Stimulated activated CD8-positive, alpha-beta memory T cell treated with anti-CD3 and anti-CD28 coated beads, Interleukin-15, amount 100 ng/mL, for 48 hours (primary cell): ENCODE measurements at regions not wholly inside any gene's neighbourhood (a gene's known extent, or its start where the extent isn't known, plus 50 kb on each side); places are given as distances from the start of the nearest gene placed in this dataset.

ENCODE experiments used
- DNase-seq, 2 donors: peaks; one replicate each; pipeline ENCODE4 v3.0.0-alpha.2; 2020; ENCODE audit warnings: low read depth in 2 of 2

DNA sequence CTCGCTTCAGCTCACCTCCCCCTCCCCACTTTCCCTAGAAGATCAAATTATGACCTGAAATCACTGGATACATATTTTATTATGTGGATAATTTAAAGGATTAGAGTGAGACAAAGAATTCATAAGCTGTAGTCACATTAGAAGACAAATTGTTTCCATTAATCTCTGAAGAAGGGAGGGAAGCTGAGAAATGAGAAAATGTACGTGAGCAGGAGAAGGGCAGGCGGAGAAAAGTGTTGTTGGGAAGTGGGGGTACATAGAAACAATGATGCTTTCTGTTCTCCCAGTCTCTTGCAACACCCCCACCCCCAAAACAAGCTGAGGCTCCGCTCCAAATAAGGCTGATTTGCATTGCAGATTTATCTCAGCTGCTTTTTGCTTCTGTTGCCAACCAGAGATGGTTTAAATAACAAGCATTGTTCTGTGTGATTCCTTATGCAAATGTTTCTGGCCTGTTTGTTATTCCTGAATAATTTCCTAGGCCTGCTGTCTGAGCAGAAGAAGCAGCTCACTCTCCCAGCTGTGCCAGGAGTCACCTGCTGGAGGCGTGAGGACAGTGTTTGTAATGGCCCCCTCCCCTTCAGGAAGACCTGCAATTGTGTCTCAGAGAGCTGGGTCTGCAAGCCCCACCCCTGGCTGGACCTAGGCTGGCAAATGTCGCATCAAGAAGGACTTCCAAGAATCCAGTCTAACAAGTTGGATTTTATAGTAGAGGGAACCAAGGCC is 121.8 kb upstream of the TNR start:
- DNase-seq: no peak

DNA sequence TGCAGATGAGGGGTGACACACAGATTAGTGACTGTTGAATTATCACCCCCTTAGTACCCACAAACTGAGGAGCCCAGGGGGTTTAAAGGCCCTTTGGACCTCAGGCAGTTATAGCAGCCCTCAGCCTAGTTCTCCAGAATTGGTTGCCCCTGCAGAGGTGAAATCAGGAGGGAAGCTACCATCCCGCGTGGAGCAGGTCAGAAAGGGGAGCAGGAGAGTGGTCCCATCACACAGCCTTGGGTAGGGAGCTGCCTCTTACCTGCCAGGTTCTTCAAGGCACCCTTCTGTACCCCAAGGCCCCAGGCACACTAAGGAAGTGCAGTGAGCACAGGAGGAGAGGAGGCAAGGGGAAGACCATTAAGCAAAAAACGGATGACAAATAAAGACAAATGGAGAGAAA is 121.2 kb upstream of the TNR start:
- no peak for DNase-seq

DNA sequence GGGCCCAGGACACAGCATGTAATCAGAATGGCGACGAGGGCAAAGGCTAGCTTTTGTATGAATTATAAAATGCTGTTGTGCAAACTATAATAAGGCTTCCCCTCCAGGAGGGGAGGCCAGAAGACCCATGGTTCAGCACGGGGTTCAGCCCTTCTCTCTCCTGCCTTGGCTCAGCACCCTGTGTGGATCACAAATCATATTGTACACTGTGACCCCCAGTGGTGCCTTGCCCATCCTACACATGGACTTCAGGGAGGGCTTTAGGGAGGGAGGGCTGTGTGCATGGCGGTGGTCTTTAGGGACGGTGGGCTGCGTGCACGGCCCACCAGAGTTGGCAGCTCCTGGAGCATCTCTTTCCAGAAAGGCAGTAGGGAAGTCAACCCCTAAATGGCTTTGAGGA is 120.8 kb upstream of the TNR start:
- no peak for DNase-seq

DNA sequence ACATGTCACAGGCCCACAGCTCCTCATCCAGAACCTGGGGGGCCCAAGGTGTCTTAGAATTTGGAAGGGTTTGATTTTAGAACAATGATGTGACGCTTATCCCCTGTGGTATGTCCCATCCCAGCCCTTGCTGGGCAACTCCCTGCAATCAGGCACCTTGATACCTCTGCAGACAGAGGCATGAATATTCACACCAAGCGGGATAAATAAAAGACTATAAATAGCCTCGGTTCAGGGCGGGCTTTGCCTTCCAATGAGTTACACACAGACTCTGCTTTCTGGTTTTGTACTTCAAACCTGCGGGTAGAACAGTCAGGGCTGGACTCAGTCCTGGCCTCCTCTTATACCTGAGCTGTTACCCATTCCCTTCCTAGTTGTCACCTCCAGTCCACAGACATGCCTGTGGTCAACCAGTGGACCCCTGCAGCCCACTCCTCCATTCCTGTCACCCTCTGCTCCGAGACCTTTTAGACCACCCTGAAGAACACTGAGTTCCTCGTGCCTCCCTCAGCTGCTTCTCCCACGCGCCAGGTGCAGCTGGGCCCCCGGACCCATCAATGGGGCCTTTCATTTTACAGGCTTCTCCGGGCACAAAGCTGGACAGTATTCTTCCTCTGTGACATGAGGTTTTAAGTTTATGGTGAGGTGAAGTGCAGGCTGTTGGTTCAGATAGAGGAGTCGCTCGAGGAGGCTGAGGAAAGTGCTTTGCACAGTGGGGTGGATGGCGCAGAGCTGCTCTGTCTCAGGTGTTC is 120.1 kb upstream of the TNR start:
- no peak for DNase-seq

- DNase-seq: no peak
Measured at GRCh38 chr1:175862408-175862807, 119.0 kb upstream of the TNR start.

- DNase-seq: no peak
Measured at GRCh38 chr1:175861626-175862367, 118.4 kb upstream of the TNR start.

- DNase-seq: no peak
Measured at GRCh38 chr1:175857756-175858155, 114.4 kb upstream of the TNR start.

DNA sequence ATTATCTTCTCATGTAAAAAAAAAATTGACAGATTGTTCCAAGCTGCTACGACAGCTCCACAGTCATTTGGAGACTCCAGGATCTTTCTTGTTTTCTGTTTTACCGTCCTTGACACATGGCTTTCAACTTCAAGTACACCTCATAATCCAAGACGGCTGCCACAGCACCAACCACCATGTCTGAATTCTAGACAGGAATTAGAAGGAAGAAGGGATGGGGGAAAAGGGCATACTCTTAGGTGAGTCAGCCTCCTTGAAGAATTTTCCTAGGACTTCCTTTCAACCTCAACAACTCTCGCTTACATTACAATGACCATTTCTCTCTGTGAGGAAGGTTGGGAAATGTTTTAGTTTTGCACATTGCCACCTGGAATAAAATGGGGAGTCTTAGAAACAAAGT is 110.3 kb upstream of the TNR start:
- no peak for DNase-seq

DNA sequence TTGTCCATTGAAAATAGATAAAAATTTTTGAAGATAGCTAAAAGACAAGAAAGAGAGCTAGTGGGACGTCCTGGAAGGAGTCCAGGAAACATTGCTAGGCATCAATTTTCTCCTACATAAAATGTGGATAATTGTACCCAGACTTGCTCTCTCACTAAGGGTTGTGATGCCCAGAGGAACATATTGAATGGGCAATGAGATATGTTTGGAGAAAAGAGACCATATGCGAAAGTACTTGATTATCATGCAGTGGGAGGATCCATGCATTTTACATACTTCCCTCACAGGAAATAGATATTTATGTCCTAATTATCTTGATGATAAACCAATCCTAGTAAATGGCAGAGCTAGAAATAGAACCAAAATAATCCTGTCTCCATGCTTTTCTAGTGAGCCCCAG is 108.4 kb upstream of the TNR start:
- no peak for DNase-seq

DNA sequence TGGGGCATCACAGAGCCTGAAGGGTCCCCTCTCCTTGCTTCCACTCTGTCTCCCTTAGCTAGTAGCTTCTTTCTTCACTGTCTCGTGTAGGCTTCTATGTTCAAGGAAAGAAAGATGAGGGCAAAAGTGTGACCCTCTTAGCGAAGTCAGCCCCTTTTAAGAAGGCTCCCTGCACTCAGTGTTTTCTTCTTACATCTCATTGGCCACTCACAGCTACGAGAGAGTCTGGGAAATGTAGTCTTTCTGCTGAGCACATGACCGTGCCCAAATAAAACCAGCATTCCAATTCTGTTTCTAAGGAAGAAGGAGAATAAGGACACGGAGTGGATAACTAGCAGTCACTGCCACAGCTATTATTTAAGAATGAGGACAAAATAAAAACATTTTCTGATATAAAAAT is 104.9 kb upstream of the TNR start:
- DNase-seq: no peak

DNA sequence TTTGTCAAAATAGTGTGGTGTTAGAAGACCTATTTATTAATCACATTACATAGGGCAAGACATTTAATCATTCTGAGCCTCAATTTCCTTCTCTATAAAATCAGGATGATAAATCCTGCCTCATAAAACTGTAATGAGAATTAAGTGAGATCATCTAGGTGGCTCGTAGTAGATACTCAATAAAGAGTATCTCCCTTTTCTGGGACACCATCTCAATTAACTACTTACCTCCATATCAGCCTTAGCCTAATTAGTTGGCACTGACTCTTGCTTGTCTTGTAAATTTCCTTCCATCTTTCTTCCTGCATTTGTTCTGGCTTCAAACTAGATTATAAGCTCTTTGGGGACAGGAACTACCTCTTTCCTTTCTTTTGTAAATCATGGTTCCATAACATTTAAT is 102.6 kb upstream of the TNR start:
- DNase-seq: no peak

- no peak for DNase-seq
Measured at GRCh38 chr1:175845338-175845737, 101.9 kb upstream of the TNR start.

GRCh38 chr1:175844877-175845276 is 101.5 kb upstream of the TNR start:
- DNase-seq: no peak

GRCh38 chr1:175842550-175842949 is 99.2 kb upstream of the TNR start:
- DNase-seq: no peak

- no peak for DNase-seq
Measured at GRCh38 chr1:175841738-175842187, 98.4 kb upstream of the TNR start.

GRCh38 chr1:175840787-175841186 is 97.4 kb upstream of the TNR start:
- DNase-seq: no peak

DNA sequence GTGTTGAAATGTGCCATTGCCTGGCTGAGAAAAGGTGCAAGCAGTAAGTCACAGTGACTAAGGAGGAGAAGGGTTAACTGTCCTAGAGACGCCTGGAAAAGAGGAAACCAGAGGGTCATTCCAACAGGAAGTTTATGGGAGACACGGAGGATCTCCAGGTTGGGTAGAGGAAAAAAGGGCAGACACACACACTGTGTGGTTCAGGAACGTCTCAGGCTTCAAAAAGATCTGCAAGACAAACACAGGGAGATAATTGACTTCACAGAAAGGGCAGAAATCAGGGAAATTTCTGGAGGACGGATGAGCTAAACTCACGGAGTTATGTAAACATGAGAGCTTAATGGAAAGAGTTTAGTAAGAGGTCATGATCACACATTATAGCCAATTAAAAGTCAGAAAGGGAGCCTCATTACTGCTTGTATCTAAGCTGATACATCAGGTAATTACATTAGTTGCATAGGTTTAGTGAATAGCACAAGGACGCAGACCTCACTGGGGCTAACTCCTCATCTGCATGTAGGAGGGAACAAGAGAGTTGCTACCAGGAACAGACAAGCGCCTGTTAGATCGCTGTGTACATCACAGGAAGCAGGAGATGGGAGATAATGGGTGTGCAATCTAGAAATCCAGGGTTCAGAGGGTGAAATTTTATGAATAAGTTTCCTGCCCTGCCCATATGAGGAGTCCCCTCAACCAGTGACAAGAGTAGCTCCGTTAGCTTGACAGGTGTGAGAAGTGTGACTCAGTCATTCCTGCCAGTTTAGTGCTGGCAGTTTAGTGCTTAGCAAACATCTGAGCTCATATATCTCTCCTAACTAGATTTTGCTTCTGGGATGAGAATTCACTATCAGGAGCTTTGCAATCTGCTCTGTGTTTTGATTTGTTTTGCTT is 96.6 kb upstream of the TNR start:
- no peak for DNase-seq

DNA sequence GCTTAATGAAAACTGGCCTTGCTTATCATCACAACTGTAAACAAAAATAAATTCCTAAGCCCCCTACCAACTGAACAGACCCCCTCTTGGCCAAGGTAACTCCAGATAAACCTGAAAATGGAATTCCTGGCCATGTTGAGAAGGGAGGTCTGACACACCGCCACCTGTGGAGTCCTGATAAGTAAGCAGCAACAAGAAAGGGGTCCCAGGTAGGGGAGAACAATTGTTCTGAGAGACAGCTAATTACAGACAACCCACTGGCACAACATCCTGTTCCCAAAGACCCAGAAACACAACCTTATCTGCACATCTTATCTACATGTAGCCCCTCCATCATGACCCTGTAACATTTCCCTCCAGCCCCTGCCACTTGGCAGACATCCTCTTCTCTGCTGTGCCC is 91.2 kb upstream of the TNR start:
- no peak for DNase-seq

GRCh38 chr1:175833951-175834350 is 90.6 kb upstream of the TNR start:
- no peak for DNase-seq

DNA sequence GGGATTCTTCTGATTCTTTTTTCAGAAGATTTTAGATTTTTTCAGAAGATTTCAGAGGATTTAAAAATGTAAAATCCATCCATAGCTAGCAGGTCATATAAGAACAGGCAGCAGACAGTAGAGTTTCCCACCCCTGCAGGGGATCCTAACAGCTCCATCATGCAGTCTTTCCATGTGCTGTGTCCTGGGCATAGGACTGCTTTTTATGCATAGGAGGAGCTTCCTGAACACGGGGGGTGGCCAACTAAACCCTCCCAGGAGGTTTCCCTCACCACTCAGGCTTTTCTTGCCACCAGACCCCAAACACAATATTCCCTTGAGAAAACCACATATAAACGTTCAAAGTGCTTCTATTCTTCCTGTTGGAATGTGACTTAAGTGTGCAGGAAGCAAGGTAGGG is 90.1 kb upstream of the TNR start:
- no peak for DNase-seq

DNA sequence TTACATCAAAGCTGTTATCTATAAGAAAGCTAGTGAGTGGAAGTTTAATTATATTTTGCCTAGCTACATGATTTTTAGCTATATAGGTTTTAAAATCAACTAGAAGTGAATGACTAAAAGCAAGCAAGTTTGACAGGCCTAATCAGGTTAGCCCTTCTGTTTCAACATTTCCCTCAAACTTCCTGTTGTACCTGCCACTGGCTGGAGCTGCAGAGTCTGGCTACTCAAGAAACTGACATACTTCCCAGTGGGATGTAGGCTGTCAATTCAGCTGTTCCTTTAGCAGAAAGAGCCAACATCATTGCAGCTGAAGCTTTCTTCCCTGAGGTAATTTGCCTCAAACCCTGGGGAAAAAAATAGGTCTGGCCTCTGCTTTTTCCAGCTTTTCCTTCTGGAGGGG is 87.1 kb upstream of the TNR start:
- DNase-seq: no peak

GRCh38 chr1:175829845-175830244 is 86.5 kb upstream of the TNR start:
- no peak for DNase-seq
